ENCODE measurements at regions not wholly inside any gene's neighbourhood (a gene's known extent, or its start where the extent isn't known, plus 50 kb on each side); places are given as distances from the start of the nearest gene placed in this dataset.

- Histone ChIP-seq H3K9me3 (peaks cover 0 to 29% (median 5%) of the 10 kb centered on the region in 12 donors), H3K4me3 (no peak overlapping the region), H3K36me3 (no peaks in the 10 kb centered on the region), H3K27ac (no peak overlapping the region), H3K27me3 (no peaks in the 10 kb centered on the region), H3K4me1 (no peaks in the 10 kb centered on the region)
- TF ChIP-seq CTCF (IDR thresholded peaks at IDR 0.05) (no peak), POLR2A (IDR thresholded peaks at IDR 0.05) (no peak)
- ATAC-seq (no peak), DNase-seq (no peak)
- intact Hi-C loops (cut with DNase I), result no loop called here
- 92 to 94% (median 93%) methylated on average over 4 of the region's 4 CpGs for WGBS, 4 donors
Measured at GRCh38 chr9:106092083-106092482, 397.7 kb downstream of the TMEM38B start.

- Histone ChIP-seq H3K4me1 (no peaks in the 10 kb centered on the region), H3K27me3 (no peaks in the 10 kb centered on the region), H3K27ac (no peak overlapping the region), H3K36me3 (no peaks in the 10 kb centered on the region), H3K9me3 (no peaks in the 10 kb centered on the region), H3K4me3 (no peak overlapping the region)
- no peak for ATAC-seq
- 79 to 83% (median 81%) methylated on average over 2 of the region's 2 CpGs for WGBS, 4 donors
- no peak for TF ChIP-seq POLR2A (IDR thresholded peaks at IDR 0.05)
- TF ChIP-seq CTCF (IDR thresholded peaks at IDR 0.05), result no peak
- intact Hi-C loops (cut with DNase I), result no loop called here
- DNase-seq, result no peak
Measured at GRCh38 chr9:106102821-106103220, 408.5 kb downstream of the TMEM38B start.

GRCh38 chr9:106104887-106105286, 410.5 kb downstream of the TMEM38B start:
- no peak for DNase-seq
- Histone ChIP-seq H3K4me1 (no peaks in the 10 kb centered on the region), H3K9me3 (peaks cover 0 to 3% (median 0%) of the 10 kb centered on the region in 12 donors), H3K27ac (no peak overlapping the region), H3K36me3 (no peaks in the 10 kb centered on the region), H3K4me3 (no peak overlapping the region), H3K27me3 (no peaks in the 10 kb centered on the region)
- intact Hi-C loops (cut with DNase I), result no loop called here
- ATAC-seq, result no peak
- TF ChIP-seq CTCF (IDR thresholded peaks at IDR 0.05) (no peak), POLR2A (IDR thresholded peaks at IDR 0.05) (no peak)

- no peak for DNase-seq
- intact Hi-C loops (cut with DNase I), result no loop called here
- WGBS, 4 donors, result 83 to 93% (median 87%) methylated on average over 3 of the region's 3 CpGs
Measured at GRCh38 chr9:106106396-106106795, 412.1 kb downstream of the TMEM38B start.

More at GRCh38 chr9:106106396-106106795, 412.1 kb downstream of the TMEM38B start:
- TF ChIP-seq CTCF (IDR thresholded peaks at IDR 0.05), result no peak
- no peak for TF ChIP-seq POLR2A (IDR thresholded peaks at IDR 0.05)
- no peak for ATAC-seq
- no peaks in the 10 kb centered on the region for H3K4me1 ChIP-seq
- no peak overlapping the region for H3K4me3 ChIP-seq
- H3K9me3 ChIP-seq, result peaks cover 0 to 3% (median 0%) of the 10 kb centered on the region in 12 donors
- H3K27ac ChIP-seq, result no peak overlapping the region
- no peaks in the 10 kb centered on the region for H3K36me3 ChIP-seq
- no peaks in the 10 kb centered on the region for H3K27me3 ChIP-seq

Data from heart left ventricle (tissue), 16 donors.